SK-N-SH treated with all-trans-retinoic acid at 6 μM for 48 hours (cell line): ENCODE measurements at regions not wholly inside any gene's neighbourhood (a gene's known extent, or its start where the extent isn't known, plus 50 kb on each side); places are given as distances from the start of the nearest gene placed in this dataset.

Experiments
- ATAC-seq: fragments of 200-7000 bp; cut with Tn5 transposase; 3 replicates; pipeline ENCODE4 v1.9.1; 2020; ENCODE audit warnings: mild to moderate bottlenecking, moderate library complexity
- ARNTL ChIP-seq: fragments of 450-650 bp; formaldehyde crosslinking; IDR thresholded peaks from 2 replicates; pipeline ENCODE4 v1.5.0; 2020; ENCODE audit warnings: low read depth, mild to moderate bottlenecking, moderate library complexity, borderline replicate concordance
- BACH2 ChIP-seq: fragments of 250-450 bp; sonication (Bioruptor Pico); IDR thresholded peaks from 2 replicates; pipeline ENCODE4 v1.9.0; 2021; ENCODE audit warnings: mild to moderate bottlenecking, borderline replicate concordance
- CSDC2 ChIP-seq: fragments of 250-450 bp; sonication (Bioruptor Pico); IDR thresholded peaks from 2 replicates; pipeline ENCODE4 v1.5.0; 2020; ENCODE audit warnings: mild to moderate bottlenecking, moderate library complexity
- ESRRG ChIP-seq: fragments of 250-450 bp; sonication (Bioruptor Pico); IDR thresholded peaks from 2 replicates; pipeline ENCODE4 v1.6.1; 2021; ENCODE audit warnings: mild to moderate bottlenecking
- GLIS3 ChIP-seq: fragments of 250-450 bp; sonication (Bioruptor Pico); IDR thresholded peaks from 2 replicates; pipeline ENCODE4 v1.5.0; 2020; ENCODE audit warnings: mild to moderate bottlenecking, moderate library complexity
- ISL1 ChIP-seq: fragments of 250-450 bp; sonication (Bioruptor Pico); IDR thresholded peaks from 2 replicates; pipeline ENCODE4 v2.1.2; 2022; ENCODE audit warnings: mild to moderate bottlenecking, moderate library complexity
- OSR1 ChIP-seq: fragments of 250-450 bp; sonication (Bioruptor Pico); IDR thresholded peaks from 2 replicates; pipeline ENCODE4 v1.8.0; 2022; ENCODE audit warnings: moderate library complexity, mild to moderate bottlenecking, inconsistent platforms
- PPARA ChIP-seq: fragments of 250-450 bp; sonication (Bioruptor Pico); IDR thresholded peaks from 2 replicates; pipeline ENCODE4 v1.5.0; 2020; ENCODE audit warnings: mild to moderate bottlenecking, borderline replicate concordance
- TCF4 ChIP-seq: fragments of 250-450 bp; sonication (Bioruptor Pico); IDR thresholded peaks from 2 replicates; pipeline ENCODE4 v1.8.0; 2021; ENCODE audit warnings: mild to moderate bottlenecking, moderate library complexity, borderline replicate concordance
- TOX ChIP-seq: fragments of 250-450 bp; sonication (Bioruptor Pico); IDR thresholded peaks from 2 replicates; pipeline ENCODE4 v1.8.0; 2021; ENCODE audit warnings: mild to moderate bottlenecking, moderate library complexity, borderline replicate concordance
- ZC3H10 ChIP-seq: fragments of 250-450 bp; sonication (Bioruptor Pico); IDR thresholded peaks from 2 replicates; pipeline ENCODE4 v1.5.1; 2021; ENCODE audit warnings: mild to moderate bottlenecking, moderate library complexity
- ZFP3 ChIP-seq: fragments of 250-450 bp; sonication (Bioruptor Pico); IDR thresholded peaks from 2 replicates; pipeline ENCODE4 v1.5.0; 2020; ENCODE audit warnings: mild to moderate bottlenecking, moderate library complexity
- ZFP30 ChIP-seq: fragments of 450-650 bp; formaldehyde crosslinking; IDR thresholded peaks from 2 replicates; pipeline ENCODE4 v1.5.0; 2022; ENCODE audit warnings: mild to moderate bottlenecking, moderate library complexity
- ZNF565 ChIP-seq: fragments of 450-650 bp; formaldehyde crosslinking; conservative IDR thresholded peaks from 2 replicates; pipeline ENCODE4 v1.5.0; 2020; ENCODE audit warnings: low read depth, mild to moderate bottlenecking, moderate library complexity
- ZNF70 ChIP-seq: fragments of 450-650 bp; formaldehyde crosslinking; IDR thresholded peaks from 2 replicates; pipeline ENCODE4 v1.5.0; 2020; ENCODE audit warnings: mild to moderate bottlenecking, moderate library complexity
- ZNF8 ChIP-seq: fragments of 450-650 bp; formaldehyde crosslinking; IDR thresholded peaks from 2 replicates; pipeline ENCODE4 v1.5.0; 2020; ENCODE audit warnings: mild to moderate bottlenecking, moderate library complexity
- TF ChIP-seq, protein P1 (sequence below): fragments of 250-450 bp; sonication (Bioruptor Pico); IDR thresholded peaks from 2 replicates; pipeline ENCODE4 v1.8.0; 2020; ENCODE audit warnings: mild to moderate bottlenecking, moderate library complexity, borderline replicate concordance
- TF ChIP-seq, protein P2 (sequence below): fragments of 250-450 bp; sonication (Bioruptor Pico); IDR thresholded peaks from 2 replicates; pipeline ENCODE4 v1.5.1; 2020; ENCODE audit warnings: low read depth, mild to moderate bottlenecking, moderate library complexity
- TF ChIP-seq, protein P3 (sequence below): fragments of 250-450 bp; sonication (Bioruptor Pico); IDR thresholded peaks from 2 replicates; pipeline ENCODE4 v1.5.0; 2020; ENCODE audit warnings: mild to moderate bottlenecking, moderate library complexity
- TF ChIP-seq, protein P4 (sequence below): fragments of 250-450 bp; sonication (Bioruptor Pico); IDR thresholded peaks from 2 replicates; pipeline ENCODE4 v1.5.1; 2021; ENCODE audit warnings: mild to moderate bottlenecking, moderate library complexity

DNA sequence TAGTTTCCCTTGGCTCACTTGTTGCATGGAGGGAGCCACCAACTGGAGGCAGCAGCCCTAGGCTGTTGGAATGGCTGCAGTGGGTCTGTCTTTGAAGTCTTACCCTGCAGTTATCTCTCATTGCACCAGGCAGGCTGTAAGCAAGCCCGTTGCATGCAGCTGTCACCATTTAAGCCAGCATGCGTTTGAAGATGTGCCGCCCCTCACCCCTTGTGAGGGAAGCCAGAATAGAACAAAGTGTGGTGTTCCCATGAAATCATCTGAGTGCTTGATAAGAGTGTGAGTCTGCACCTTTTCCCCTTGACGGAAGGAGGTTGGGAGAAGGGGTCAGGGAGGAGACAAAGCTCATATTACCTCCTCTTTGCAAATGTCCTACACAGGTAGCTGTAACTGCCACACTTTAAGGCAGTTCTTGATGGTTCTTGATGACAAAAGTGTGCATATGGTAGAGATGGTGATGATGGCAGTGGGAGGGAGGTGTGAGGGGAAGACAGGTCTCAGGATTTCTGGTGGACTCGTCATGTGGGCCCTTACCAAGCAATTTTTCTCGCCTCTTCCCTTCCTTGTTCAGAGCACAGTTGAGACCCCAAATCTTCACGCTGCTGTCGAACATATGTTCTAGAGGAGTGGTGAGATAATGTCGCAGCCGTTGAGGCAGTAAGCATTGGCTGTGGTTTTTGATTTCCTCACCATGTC lies 191.4 kb upstream of the LEF1 start (continued):
- no peak for TF ChIP-seq BACH2 (CRISPR knock-in tag)
- TF ChIP-seq ISL1: no peak
- TF ChIP-seq OSR1: no peak
- TF ChIP-seq, protein P1, sequence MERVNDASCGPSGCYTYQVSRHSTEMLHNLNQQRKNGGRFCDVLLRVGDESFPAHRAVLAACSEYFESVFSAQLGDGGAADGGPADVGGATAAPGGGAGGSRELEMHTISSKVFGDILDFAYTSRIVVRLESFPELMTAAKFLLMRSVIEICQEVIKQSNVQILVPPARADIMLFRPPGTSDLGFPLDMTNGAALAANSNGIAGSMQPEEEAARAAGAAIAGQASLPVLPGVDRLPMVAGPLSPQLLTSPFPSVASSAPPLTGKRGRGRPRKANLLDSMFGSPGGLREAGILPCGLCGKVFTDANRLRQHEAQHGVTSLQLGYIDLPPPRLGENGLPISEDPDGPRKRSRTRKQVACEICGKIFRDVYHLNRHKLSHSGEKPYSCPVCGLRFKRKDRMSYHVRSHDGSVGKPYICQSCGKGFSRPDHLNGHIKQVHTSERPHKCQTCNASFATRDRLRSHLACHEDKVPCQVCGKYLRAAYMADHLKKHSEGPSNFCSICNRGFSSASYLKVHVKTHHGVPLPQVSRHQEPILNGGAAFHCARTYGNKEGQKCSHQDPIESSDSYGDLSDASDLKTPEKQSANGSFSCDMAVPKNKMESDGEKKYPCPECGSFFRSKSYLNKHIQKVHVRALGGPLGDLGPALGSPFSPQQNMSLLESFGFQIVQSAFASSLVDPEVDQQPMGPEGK (CRISPR knock-in tag): no peak
- no peak for TF ChIP-seq ZFP30 (CRISPR knock-in tag)
- TF ChIP-seq TCF4 (CRISPR knock-in tag): no peak
- no peak for TF ChIP-seq ARNTL (CRISPR knock-in tag)
- TF ChIP-seq GLIS3 (CRISPR knock-in tag): no peak

DNA sequence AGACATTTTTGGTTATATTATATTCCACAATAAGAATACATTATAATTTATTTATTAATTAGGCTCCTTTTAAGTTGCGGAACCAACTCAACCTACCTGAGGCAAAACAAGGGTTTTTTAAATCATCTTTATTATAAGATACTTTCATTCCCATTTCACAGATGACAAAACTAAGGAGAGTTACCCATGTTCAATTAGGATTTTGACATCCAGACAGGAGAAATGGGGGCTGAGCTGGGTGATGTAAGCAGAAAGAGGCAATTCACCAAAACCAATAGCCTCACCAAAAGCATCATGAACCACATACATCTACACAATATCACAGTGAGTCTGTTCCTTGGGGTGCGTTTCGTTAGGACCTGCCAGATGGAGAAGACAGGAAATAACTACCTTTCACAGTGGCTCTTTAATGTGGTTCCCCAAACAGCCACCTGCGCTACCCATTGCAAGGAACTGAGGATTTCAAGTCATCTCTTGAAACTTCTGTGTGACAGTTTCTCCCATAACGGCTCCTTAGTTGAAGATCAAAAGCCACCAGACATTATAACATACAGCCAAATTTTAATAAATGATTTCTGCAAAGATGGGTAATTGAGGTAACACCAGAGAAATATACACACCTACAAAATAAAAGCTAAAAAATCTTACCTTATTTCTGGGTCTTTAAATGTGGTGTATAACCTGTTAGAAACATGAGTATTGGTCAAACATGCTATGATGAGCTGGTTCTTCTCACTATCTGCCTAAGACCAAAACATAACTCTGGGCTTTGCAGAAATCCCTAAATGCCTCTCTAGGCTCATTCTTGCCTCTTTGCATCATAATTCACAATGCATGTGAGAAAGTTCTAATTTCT lies 190.6 kb upstream of the LEF1 start:
- ATAC-seq: no peak
- TF ChIP-seq TOX (no peak), ZNF8 (CRISPR knock-in tag) (no peak), ZNF70 (CRISPR knock-in tag) (no peak), ISL1 (no peak), ZFP3 (CRISPR knock-in tag) (no peak), OSR1 (no peak), ARNTL (CRISPR knock-in tag) (no peak), CSDC2 (no peak), PPARA (no peak), ZNF565 (CRISPR knock-in tag) (no peak), ZC3H10 (CRISPR knock-in tag) (no peak), ESRRG (CRISPR knock-in tag) (no peak)
- TF ChIP-seq, protein P2, sequence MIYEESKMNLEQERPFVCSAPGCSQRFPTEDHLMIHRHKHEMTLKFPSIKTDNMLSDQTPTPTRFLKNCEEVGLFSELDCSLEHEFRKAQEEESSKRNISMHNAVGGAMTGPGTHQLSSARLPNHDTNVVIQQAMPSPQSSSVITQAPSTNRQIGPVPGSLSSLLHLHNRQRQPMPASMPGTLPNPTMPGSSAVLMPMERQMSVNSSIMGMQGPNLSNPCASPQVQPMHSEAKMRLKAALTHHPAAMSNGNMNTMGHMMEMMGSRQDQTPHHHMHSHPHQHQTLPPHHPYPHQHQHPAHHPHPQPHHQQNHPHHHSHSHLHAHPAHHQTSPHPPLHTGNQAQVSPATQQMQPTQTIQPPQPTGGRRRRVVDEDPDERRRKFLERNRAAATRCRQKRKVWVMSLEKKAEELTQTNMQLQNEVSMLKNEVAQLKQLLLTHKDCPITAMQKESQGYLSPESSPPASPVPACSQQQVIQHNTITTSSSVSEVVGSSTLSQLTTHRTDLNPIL (CRISPR knock-in tag): no peak
- TF ChIP-seq, protein P3, sequence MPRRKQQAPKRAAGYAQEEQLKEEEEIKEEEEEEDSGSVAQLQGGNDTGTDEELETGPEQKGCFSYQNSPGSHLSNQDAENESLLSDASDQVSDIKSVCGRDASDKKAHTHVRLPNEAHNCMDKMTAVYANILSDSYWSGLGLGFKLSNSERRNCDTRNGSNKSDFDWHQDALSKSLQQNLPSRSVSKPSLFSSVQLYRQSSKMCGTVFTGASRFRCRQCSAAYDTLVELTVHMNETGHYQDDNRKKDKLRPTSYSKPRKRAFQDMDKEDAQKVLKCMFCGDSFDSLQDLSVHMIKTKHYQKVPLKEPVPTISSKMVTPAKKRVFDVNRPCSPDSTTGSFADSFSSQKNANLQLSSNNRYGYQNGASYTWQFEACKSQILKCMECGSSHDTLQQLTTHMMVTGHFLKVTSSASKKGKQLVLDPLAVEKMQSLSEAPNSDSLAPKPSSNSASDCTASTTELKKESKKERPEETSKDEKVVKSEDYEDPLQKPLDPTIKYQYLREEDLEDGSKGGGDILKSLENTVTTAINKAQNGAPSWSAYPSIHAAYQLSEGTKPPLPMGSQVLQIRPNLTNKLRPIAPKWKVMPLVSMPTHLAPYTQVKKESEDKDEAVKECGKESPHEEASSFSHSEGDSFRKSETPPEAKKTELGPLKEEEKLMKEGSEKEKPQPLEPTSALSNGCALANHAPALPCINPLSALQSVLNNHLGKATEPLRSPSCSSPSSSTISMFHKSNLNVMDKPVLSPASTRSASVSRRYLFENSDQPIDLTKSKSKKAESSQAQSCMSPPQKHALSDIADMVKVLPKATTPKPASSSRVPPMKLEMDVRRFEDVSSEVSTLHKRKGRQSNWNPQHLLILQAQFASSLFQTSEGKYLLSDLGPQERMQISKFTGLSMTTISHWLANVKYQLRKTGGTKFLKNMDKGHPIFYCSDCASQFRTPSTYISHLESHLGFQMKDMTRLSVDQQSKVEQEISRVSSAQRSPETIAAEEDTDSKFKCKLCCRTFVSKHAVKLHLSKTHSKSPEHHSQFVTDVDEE: no peak
- TF ChIP-seq, protein P1 (CRISPR knock-in tag): no peak
- TF ChIP-seq, protein P4, sequence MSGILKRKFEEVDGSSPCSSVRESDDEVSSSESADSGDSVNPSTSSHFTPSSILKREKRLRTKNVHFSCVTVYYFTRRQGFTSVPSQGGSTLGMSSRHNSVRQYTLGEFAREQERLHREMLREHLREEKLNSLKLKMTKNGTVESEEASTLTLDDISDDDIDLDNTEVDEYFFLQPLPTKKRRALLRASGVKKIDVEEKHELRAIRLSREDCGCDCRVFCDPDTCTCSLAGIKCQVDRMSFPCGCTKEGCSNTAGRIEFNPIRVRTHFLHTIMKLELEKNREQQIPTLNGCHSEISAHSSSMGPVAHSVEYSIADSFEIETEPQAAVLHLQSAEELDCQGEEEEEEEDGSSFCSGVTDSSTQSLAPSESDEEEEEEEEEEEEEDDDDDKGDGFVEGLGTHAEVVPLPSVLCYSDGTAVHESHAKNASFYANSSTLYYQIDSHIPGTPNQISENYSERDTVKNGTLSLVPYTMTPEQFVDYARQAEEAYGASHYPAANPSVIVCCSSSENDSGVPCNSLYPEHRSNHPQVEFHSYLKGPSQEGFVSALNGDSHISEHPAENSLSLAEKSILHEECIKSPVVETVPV: no peak
